ENCODE measurements at regions not wholly inside any gene's neighbourhood (a gene's known extent, or its start where the extent isn't known, plus 50 kb on each side); places are given as distances from the start of the nearest gene placed in this dataset.
"Not testable (repeated sequence)": the region's sequence is repeated elsewhere in the genome, so short reads cannot be mapped to it uniquely, and the experiment has no call there.

- DNase-seq = not testable (repeated sequence)
Observed at GRCh38 chr2:240243049-240243448, 102.6 kb upstream of the OTOS start.

GRCh38 chr2:240244543-240244942 lies 104.1 kb upstream of the OTOS start:
- DNase-seq = no peak

- DNase-seq = no peak
Observed at GRCh38 chr2:240245184-240245583, 104.7 kb upstream of the OTOS start.

GRCh38 chr2:240245706-240246105 lies 105.2 kb upstream of the OTOS start:
- no peak for DNase-seq

GRCh38 chr2:240246173-240246820 lies 105.8 kb upstream of the OTOS start:
- DNase-seq = no peak

- no peak for DNase-seq
Observed at GRCh38 chr2:240247241-240247867, 106.9 kb upstream of the OTOS start.

- no peak for DNase-seq
Observed at GRCh38 chr2:240247868-240248720, 107.6 kb upstream of the OTOS start.

GRCh38 chr2:240248721-240249422 lies 108.4 kb upstream of the OTOS start:
- no peak for DNase-seq

GRCh38 chr2:240249423-240250149 lies 109.1 kb upstream of the OTOS start:
- no peak for DNase-seq

- no peak for DNase-seq
Observed at GRCh38 chr2:240250150-240250984, 109.9 kb upstream of the OTOS start.

- no peak for DNase-seq
Observed at GRCh38 chr2:240250985-240251847, 110.8 kb upstream of the OTOS start.

GRCh38 chr2:240251848-240252190 lies 111.4 kb upstream of the OTOS start:
- no peak for DNase-seq

GRCh38 chr2:240252191-240252871 lies 111.9 kb upstream of the OTOS start:
- no peak for DNase-seq

GRCh38 chr2:240252872-240253511 lies 112.5 kb upstream of the OTOS start:
- no peak for DNase-seq

GRCh38 chr2:240253583-240254145 lies 113.2 kb upstream of the OTOS start:
- DNase-seq = no peak

GRCh38 chr2:240254337-240255164 lies 114.1 kb upstream of the OTOS start:
- DNase-seq = no peak

GRCh38 chr2:240255165-240255491 lies 114.7 kb upstream of the OTOS start:
- no peak for DNase-seq

All from activated gamma-delta T cell (primary cell).